Panc1 (cell line): ENCODE measurements at regions not wholly inside any gene's neighbourhood (a gene's known extent, or its start where the extent isn't known, plus 50 kb on each side); places are given as distances from the start of the nearest gene placed in this dataset.

Experiments
- ATAC-seq: fragments of 200-7000 bp; cut with Tn5 transposase; 2 replicates; pipeline ENCODE4 v1.9.1; 2020; ENCODE audit warnings: mild to moderate bottlenecking, moderate library complexity
- BruUV-seq: library from RNA; stranded (reverse); fragments of 400-500 nt; replicated peaks from 2 replicates; lab custom pipeline; 2021; lab: Mats Ljungman, UMichigan
- CTCF ChIA-PET: fragments of 300-600 bp; sonication (Branson Sonifier 250); formaldehyde crosslinking; loops from one replicate; lab custom pipeline; 2022; ENCODE audit warnings: antibody characterized with exemption; lab: Charles Lee
- POLR2A ChIA-PET: fragments of 300-600 bp; sonication (Branson Sonifier 250); formaldehyde crosslinking; loops from one replicate; lab custom pipeline; 2022; ENCODE audit warnings: antibody characterized with exemption; lab: Charles Lee
- DNase-seq: peaks from one replicate; pipeline ENCODE4 v3.0.0-alpha.2; 2010; ENCODE audit warnings: low read depth, low spot score
- H3K27ac ChIP-seq: 2 replicates; pipeline ENCODE4 v1.5.1; 2011; ENCODE audit warnings: mild to moderate bottlenecking, low read length, inconsistent platforms
- H3K27me3 ChIP-seq: fragments of 200-500 bp; sonication (Bioruptor generic); 2 replicates; pipeline ENCODE4 v1.6.0; 2014; ENCODE audit warnings: low read length, inconsistent platforms; ENCODE audit not compliant: control insufficient read depth, insufficient read depth
- H3K36me3 ChIP-seq: fragments of 200-500 bp; sonication (Bioruptor generic); 2 replicates; pipeline ENCODE4 v1.5.1; 2014; ENCODE audit warnings: inconsistent platforms, mild to moderate bottlenecking, low read length, moderate library complexity; ENCODE audit not compliant: control insufficient read depth, insufficient read depth
- H3K4me1 ChIP-seq: 2 replicates; pipeline ENCODE4 v1.5.1; 2011; ENCODE audit warnings: inconsistent platforms, mild to moderate bottlenecking, low read length, moderate library complexity; ENCODE audit not compliant: control insufficient read depth, insufficient read depth
- H3K4me3 ChIP-seq, 2 experiments: 2 replicates each; pipeline ENCODE4 v1.5.1; 2011 to 2012; ENCODE audit warnings: low read depth in 2 of 2, low read length in 2 of 2, mild to moderate bottlenecking in 2 of 2, inconsistent platforms in 1 of 2, moderate library complexity in 1 of 2
- H3K9me3 ChIP-seq: fragments of 200-500 bp; sonication (Bioruptor generic); 2 replicates; pipeline ENCODE4 v1.5.1; 2014; ENCODE audit warnings: low read depth, mild to moderate bottlenecking, inconsistent platforms, low read length, moderate library complexity; ENCODE audit not compliant: control insufficient read depth, insufficient read depth
- POLR2AphosphoS5 ChIP-seq: IDR thresholded peaks from 2 replicates; pipeline ENCODE4 v1.6.1; 2012; ENCODE audit warnings: mild to moderate bottlenecking, low read depth, low read length, moderate library complexity
- REST ChIP-seq, 2 experiments: IDR thresholded peaks; 2 replicates each; pipeline ENCODE4 v1.6.1; 2011 to 2012; ENCODE audit warnings: low read depth in 2 of 2, control low read depth in 1 of 2, low read length in 1 of 2, mild to moderate bottlenecking in 1 of 2, moderate library complexity in 1 of 2; ENCODE audit not compliant: insufficient read depth in 1 of 2
- SIN3A ChIP-seq: IDR thresholded peaks from 2 replicates; pipeline ENCODE4 v1.6.1; 2012; ENCODE audit warnings: low read depth, mild to moderate bottlenecking, low read length, moderate library complexity, borderline replicate concordance; ENCODE audit not compliant: insufficient read depth
- TCF7L2 ChIP-seq: IDR thresholded peaks from 2 replicates; pipeline ENCODE4 v1.6.1; 2011; ENCODE audit warnings: mild to moderate bottlenecking, low read depth, low read length, inconsistent platforms
- in situ Hi-C: cut with HindIII; loops from 2 replicates; pipeline ENCODE4 v1.10.0; 2016; ENCODE audit warnings: low sequenced_read_pairs, low pct_unique_long_range_greater_than_20kb
- intact Hi-C: fragments of 100-400 bp; cut with micrococcal nuclease; formaldehyde crosslinking; loops from one replicate; pipeline ENCODE4 v1.10.0; 2022; ENCODE audit not compliant: unreplicated experiment
- TF ChIP-seq, protein P1 (sequence below): fragments of 450-650 bp; IDR thresholded peaks from 2 replicates; pipeline ENCODE4 v1.5.1; 2017; ENCODE audit warnings: mild to moderate bottlenecking

DNA sequence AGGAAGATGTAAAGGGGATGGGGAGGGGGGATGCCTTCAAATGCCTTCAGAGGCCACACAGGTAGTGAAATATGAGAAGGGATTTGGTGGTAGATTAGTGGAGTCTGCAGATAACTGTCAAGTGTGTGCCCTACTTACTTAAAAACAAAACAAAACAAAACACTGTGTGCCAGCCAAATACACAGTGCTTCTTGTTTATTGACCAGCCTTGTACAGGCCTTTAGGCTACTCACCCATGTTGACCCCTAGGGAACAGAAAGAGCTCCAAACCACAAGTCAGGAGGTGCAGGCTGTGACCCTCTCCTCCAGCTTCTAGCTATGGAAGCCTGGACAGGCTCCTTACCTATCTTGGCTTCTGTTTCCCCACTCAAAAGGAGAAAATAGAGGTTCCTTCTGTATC is 562.0 kb downstream of the ETNK1 start:
- BruUV-seq: no TSS peak
- TF ChIP-seq SIN3A: no peak
- no peak for TF ChIP-seq POLR2AphosphoS5
- TF ChIP-seq REST (IDR thresholded peaks at IDR 0.05; ENCODE audit: insufficient read depth in 1 of 2, low read depth in 2 of 2, low read length in 1 of 2): no peak
- TF ChIP-seq TCF7L2: no peak
- TF ChIP-seq, protein P1, sequence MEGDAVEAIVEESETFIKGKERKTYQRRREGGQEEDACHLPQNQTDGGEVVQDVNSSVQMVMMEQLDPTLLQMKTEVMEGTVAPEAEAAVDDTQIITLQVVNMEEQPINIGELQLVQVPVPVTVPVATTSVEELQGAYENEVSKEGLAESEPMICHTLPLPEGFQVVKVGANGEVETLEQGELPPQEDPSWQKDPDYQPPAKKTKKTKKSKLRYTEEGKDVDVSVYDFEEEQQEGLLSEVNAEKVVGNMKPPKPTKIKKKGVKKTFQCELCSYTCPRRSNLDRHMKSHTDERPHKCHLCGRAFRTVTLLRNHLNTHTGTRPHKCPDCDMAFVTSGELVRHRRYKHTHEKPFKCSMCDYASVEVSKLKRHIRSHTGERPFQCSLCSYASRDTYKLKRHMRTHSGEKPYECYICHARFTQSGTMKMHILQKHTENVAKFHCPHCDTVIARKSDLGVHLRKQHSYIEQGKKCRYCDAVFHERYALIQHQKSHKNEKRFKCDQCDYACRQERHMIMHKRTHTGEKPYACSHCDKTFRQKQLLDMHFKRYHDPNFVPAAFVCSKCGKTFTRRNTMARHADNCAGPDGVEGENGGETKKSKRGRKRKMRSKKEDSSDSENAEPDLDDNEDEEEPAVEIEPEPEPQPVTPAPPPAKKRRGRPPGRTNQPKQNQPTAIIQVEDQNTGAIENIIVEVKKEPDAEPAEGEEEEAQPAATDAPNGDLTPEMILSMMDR: no peak
- Histone ChIP-seq H3K27ac (no peak overlapping the region), H3K4me3 (no peak overlapping the region), H3K9me3 (no peaks in the 10 kb centered on the region), H3K4me1 (no peaks in the 10 kb centered on the region), H3K36me3 (no peaks in the 10 kb centered on the region), H3K27me3 (no peaks in the 10 kb centered on the region)
- intact Hi-C loops (no loop called here), in situ Hi-C loops (no loop called here)
- POLR2A ChIA-PET: no interaction called here
- ATAC-seq (no peak), DNase-seq (no peak)
- CTCF ChIA-PET: no interaction called here

GRCh38 chr12:23193552-23193951 is 568.6 kb downstream of the ETNK1 start:
- no peak overlapping the region for H3K27ac ChIP-seq
- in situ Hi-C loops (no loop called here), intact Hi-C loops (no loop called here)
- no peak overlapping the region for H3K4me3 ChIP-seq
- H3K4me1 ChIP-seq: no peaks in the 10 kb centered on the region
- H3K9me3 ChIP-seq: no peaks in the 10 kb centered on the region
- TF ChIP-seq, protein P1: no peak
- TF ChIP-seq REST (IDR thresholded peaks at IDR 0.05; ENCODE audit: insufficient read depth in 1 of 2, low read depth in 2 of 2, low read length in 1 of 2) (no peak), POLR2AphosphoS5 (no peak), TCF7L2 (no peak)
- H3K27me3 ChIP-seq: no peaks in the 10 kb centered on the region
- BruUV-seq: no TSS peak
- POLR2A ChIA-PET: no interaction called here
- no peaks in the 10 kb centered on the region for H3K36me3 ChIP-seq
- DNase-seq (no peak), ATAC-seq (no peak)
- CTCF ChIA-PET: no interaction called here
